GM12864 (cell line): ENCODE measurements at regions not wholly inside any gene's neighbourhood (a gene's known extent, or its start where the extent isn't known, plus 50 kb on each side); places are given as distances from the start of the nearest gene placed in this dataset.

Experiments used
- DNase-seq: peaks from one replicate; pipeline ENCODE4 v3.0.0-alpha.2; 2011; ENCODE audit warnings: low read depth
- H3K4me3 ChIP-seq: 2 replicates; pipeline ENCODE4 v1.5.1; 2011; ENCODE audit warnings: mild to moderate bottlenecking, low read depth, low read length, control low read depth
- CTCF ChIP-seq: IDR thresholded peaks from 2 replicates; pipeline ENCODE4 v1.5.1; 2011; ENCODE audit warnings: low read depth, mild to moderate bottlenecking, moderate library complexity, low read length, control low read depth, inconsistent platforms; ENCODE audit errors: missing control alignments

- no peak overlapping the region for H3K4me3 ChIP-seq
- no peak for DNase-seq
- no peak for TF ChIP-seq CTCF
Observed at GRCh38 chr6:140908505-140908904, 1224.2 kb upstream of the GJE1 start.

GRCh38 chr6:140907235-140907634 is 1225.5 kb upstream of the GJE1 start:
- TF ChIP-seq CTCF: no peak
- no peak for DNase-seq

GRCh38 chr6:140905724-140906123 is 1227.0 kb upstream of the GJE1 start:
- TF ChIP-seq CTCF: no peak
- no peak for DNase-seq
- no peak overlapping the region for H3K4me3 ChIP-seq

More at GRCh38 chr6:140907235-140907634, 1225.5 kb upstream of the GJE1 start:
- no peak overlapping the region for H3K4me3 ChIP-seq

GRCh38 chr6:140905050-140905449 is 1227.7 kb upstream of the GJE1 start:
- no peak overlapping the region for H3K4me3 ChIP-seq
- no peak for TF ChIP-seq CTCF
- DNase-seq: no peak

- TF ChIP-seq CTCF: no peak
- DNase-seq: no peak
- no peak overlapping the region for H3K4me3 ChIP-seq
Observed at GRCh38 chr6:140897804-140898573, 1234.7 kb upstream of the GJE1 start.

GRCh38 chr6:140897349-140897748 is 1235.4 kb upstream of the GJE1 start:
- H3K4me3 ChIP-seq: no peak overlapping the region
- DNase-seq: no peak
- TF ChIP-seq CTCF: no peak

- TF ChIP-seq CTCF: no peak
- H3K4me3 ChIP-seq: no peak overlapping the region
- no peak for DNase-seq
Observed at GRCh38 chr6:140893432-140893831, 1239.3 kb upstream of the GJE1 start.
